ENCODE measurements at regions not wholly inside any gene's neighbourhood (a gene's known extent, or its start where the extent isn't known, plus 50 kb on each side); places are given as distances from the start of the nearest gene placed in this dataset.

- TF ChIP-seq TCF12 (IDR thresholded peaks at IDR 0.05; ENCODE audit: low read depth) (no peak), FOXM1 (IDR thresholded peaks at IDR 0.05; ENCODE audit: borderline replicate concordance, low read depth) (no peak), NFIC (IDR thresholded peaks at IDR 0.05) (no peak), EP300 (IDR thresholded peaks at IDR 0.05; ENCODE audit: borderline replicate concordance) (no peak), ZBTB7A (IDR thresholded peaks at IDR 0.05; ENCODE audit: low read depth) (no peak), USF1 (IDR thresholded peaks at IDR 0.05) (no peak), RAD21 (IDR thresholded peaks at IDR 0.05; ENCODE audit: low read depth) (no peak)
These were observed 68.8 kb upstream of the SSBP2 start for GRCh38 chr5:81819556-81820317.

GRCh38 chr5:81817980-81818379 lies 67.1 kb upstream of the SSBP2 start:
- no peak for TF ChIP-seq YY1 (IDR thresholded peaks at IDR 0.05; ENCODE audit: low read depth)

GRCh38 chr5:81817086-81817485 lies 66.2 kb upstream of the SSBP2 start:
- TF ChIP-seq FOXM1 (IDR thresholded peaks at IDR 0.05; ENCODE audit: borderline replicate concordance, low read depth) (no peak), CEBPB (IDR thresholded peaks at IDR 0.05) (no peak)

GRCh38 chr5:81815321-81815720 lies 64.4 kb upstream of the SSBP2 start:
- TF ChIP-seq FOXM1 (IDR thresholded peaks at IDR 0.05; ENCODE audit: borderline replicate concordance, low read depth) = no peak
- no peak for TF ChIP-seq TAF1 (IDR thresholded peaks at IDR 0.05; ENCODE audit: low read depth)
- no peak for TF ChIP-seq RAD21 (IDR thresholded peaks at IDR 0.05; ENCODE audit: low read depth)
- TF ChIP-seq MAX (IDR thresholded peaks at IDR 0.05) = no peak
- no peak for TF ChIP-seq TCF12 (IDR thresholded peaks at IDR 0.05; ENCODE audit: low read depth)
- no peak for TF ChIP-seq TEAD4 (IDR thresholded peaks at IDR 0.05)
- no peak for TF ChIP-seq CEBPB (IDR thresholded peaks at IDR 0.05)
- TF ChIP-seq EP300 (IDR thresholded peaks at IDR 0.05; ENCODE audit: borderline replicate concordance) = no peak
- TF ChIP-seq ZBTB7A (IDR thresholded peaks at IDR 0.05; ENCODE audit: low read depth) = no peak
- no peak for TF ChIP-seq USF1 (IDR thresholded peaks at IDR 0.05)

GRCh38 chr5:81808106-81808505 lies 57.2 kb upstream of the SSBP2 start:
- TF ChIP-seq CREB1 (IDR thresholded peaks at IDR 0.05; ENCODE audit: low read depth) (no peak), EP300 (IDR thresholded peaks at IDR 0.05; ENCODE audit: borderline replicate concordance) (no peak), TCF12 (IDR thresholded peaks at IDR 0.05; ENCODE audit: low read depth) (no peak), RAD21 (IDR thresholded peaks at IDR 0.05; ENCODE audit: low read depth) (no peak), FOXM1 (IDR thresholded peaks at IDR 0.05; ENCODE audit: borderline replicate concordance, low read depth) (no peak), ZBTB7A (IDR thresholded peaks at IDR 0.05; ENCODE audit: low read depth) (no peak), CEBPB (IDR thresholded peaks at IDR 0.05) (no peak), REST (IDR thresholded peaks at IDR 0.05; ENCODE audit: low read depth) (no peak), TEAD4 (IDR thresholded peaks at IDR 0.05) (no peak), USF1 (IDR thresholded peaks at IDR 0.05) (no peak), EGR1 (IDR thresholded peaks at IDR 0.05) (no peak)

GRCh38 chr5:81805086-81805485 lies 54.2 kb upstream of the SSBP2 start:
- no peak for TF ChIP-seq NFIC (IDR thresholded peaks at IDR 0.05)

- TF ChIP-seq NFIC (IDR thresholded peaks at IDR 0.05) (no peak), ZBTB7A (IDR thresholded peaks at IDR 0.05; ENCODE audit: low read depth) (no peak), RAD21 (IDR thresholded peaks at IDR 0.05; ENCODE audit: low read depth) (no peak), MAX (IDR thresholded peaks at IDR 0.05) (no peak), TCF12 (IDR thresholded peaks at IDR 0.05; ENCODE audit: low read depth) (no peak), USF1 (IDR thresholded peaks at IDR 0.05) (no peak), CEBPB (IDR thresholded peaks at IDR 0.05) (no peak), TEAD4 (IDR thresholded peaks at IDR 0.05) (no peak), EGR1 (IDR thresholded peaks at IDR 0.05) (no peak), YY1 (IDR thresholded peaks at IDR 0.05; ENCODE audit: low read depth) (no peak), TAF1 (IDR thresholded peaks at IDR 0.05; ENCODE audit: low read depth) (no peak), EP300 (IDR thresholded peaks at IDR 0.05; ENCODE audit: borderline replicate concordance) (no peak), REST (IDR thresholded peaks at IDR 0.05; ENCODE audit: low read depth) (no peak), FOXM1 (IDR thresholded peaks at IDR 0.05; ENCODE audit: borderline replicate concordance, low read depth) (no peak)
These were observed 52.9 kb upstream of the SSBP2 start for GRCh38 chr5:81803812-81804211.

All from Ishikawa (cell line).